ENCODE measurements at regions not wholly inside any gene's neighbourhood (a gene's known extent, or its start where the extent isn't known, plus 50 kb on each side); places are given as distances from the start of the nearest gene placed in this dataset.

GRCh38 chr17:53039981-53040380 is 782.7 kb upstream of the KIF2B start:
- no peaks in the 10 kb centered on the region for H3K36me3 Mint-ChIP-seq (ENCODE audit: low read depth)
- H3K4me3 Mint-ChIP-seq (ENCODE audit: unreplicated experiment): no peak overlapping the region
- DNase-seq (ENCODE audit: low spot score): no peak
- H3K4me1 Mint-ChIP-seq (ENCODE audit: low read depth): no peaks in the 10 kb centered on the region
- H3K27ac Mint-ChIP-seq (ENCODE audit: unreplicated experiment): no peak overlapping the region
- H3K9me3 Mint-ChIP-seq (ENCODE audit: low read depth): peaks cover 11% of the 10 kb centered on the region
- TF ChIP-seq CTCF (IDR thresholded peaks at IDR 0.05): no peak
- peaks cover 2% of the 10 kb centered on the region for H3K27me3 Mint-ChIP-seq (ENCODE audit: low read depth)

- Mint-ChIP-seq H3K4me1 (ENCODE audit: low read depth) (no peaks in the 10 kb centered on the region), H3K9me3 (ENCODE audit: low read depth) (no peaks in the 10 kb centered on the region), H3K4me3 (ENCODE audit: unreplicated experiment) (no peak overlapping the region), H3K36me3 (ENCODE audit: low read depth) (no peaks in the 10 kb centered on the region), H3K27me3 (ENCODE audit: low read depth) (peaks cover 5% of the 10 kb centered on the region), H3K27ac (ENCODE audit: unreplicated experiment) (no peak overlapping the region)
- TF ChIP-seq CTCF (IDR thresholded peaks at IDR 0.05): no peak
- DNase-seq (ENCODE audit: low spot score): no peak
These were observed 789.4 kb upstream of the KIF2B start for GRCh38 chr17:53033297-53033696.

GRCh38 chr17:53032861-53033271 is 789.9 kb upstream of the KIF2B start:
- Mint-ChIP-seq H3K4me3 (ENCODE audit: unreplicated experiment) (no peak overlapping the region), H3K36me3 (ENCODE audit: low read depth) (no peaks in the 10 kb centered on the region), H3K27me3 (ENCODE audit: low read depth) (peaks cover 5% of the 10 kb centered on the region), H3K4me1 (ENCODE audit: low read depth) (no peaks in the 10 kb centered on the region), H3K27ac (ENCODE audit: unreplicated experiment) (no peak overlapping the region), H3K9me3 (ENCODE audit: low read depth) (no peaks in the 10 kb centered on the region)
- no peak for DNase-seq (ENCODE audit: low spot score)
- peak; percentile 83 for TF ChIP-seq CTCF (IDR thresholded peaks at IDR 0.05)

- no peak overlapping the region for H3K27ac Mint-ChIP-seq (ENCODE audit: unreplicated experiment)
- TF ChIP-seq CTCF (IDR thresholded peaks at IDR 0.05): no peak
- H3K9me3 Mint-ChIP-seq (ENCODE audit: low read depth): peaks cover 8% of the 10 kb centered on the region
- no peak overlapping the region for H3K4me3 Mint-ChIP-seq (ENCODE audit: unreplicated experiment)
- H3K4me1 Mint-ChIP-seq (ENCODE audit: low read depth): no peaks in the 10 kb centered on the region
- no peaks in the 10 kb centered on the region for H3K27me3 Mint-ChIP-seq (ENCODE audit: low read depth)
- no peaks in the 10 kb centered on the region for H3K36me3 Mint-ChIP-seq (ENCODE audit: low read depth)
- no peak for DNase-seq (ENCODE audit: low spot score)
These were observed 805.5 kb upstream of the KIF2B start for GRCh38 chr17:53017227-53017626.

- TF ChIP-seq CTCF (IDR thresholded peaks at IDR 0.05): no peak
- DNase-seq (ENCODE audit: low spot score): no peak
- Mint-ChIP-seq H3K27ac (ENCODE audit: unreplicated experiment) (no peak overlapping the region), H3K9me3 (ENCODE audit: low read depth) (peaks cover 8% of the 10 kb centered on the region), H3K36me3 (ENCODE audit: low read depth) (no peaks in the 10 kb centered on the region), H3K4me1 (ENCODE audit: low read depth) (no peaks in the 10 kb centered on the region), H3K27me3 (ENCODE audit: low read depth) (no peaks in the 10 kb centered on the region), H3K4me3 (ENCODE audit: unreplicated experiment) (no peak overlapping the region)
These were observed 806.6 kb upstream of the KIF2B start for GRCh38 chr17:53016085-53016484.

All from chondrocyte (in vitro differentiated cells).